H9 (cell line): ENCODE measurements at regions not wholly inside any gene's neighbourhood (a gene's known extent, or its start where the extent isn't known, plus 50 kb on each side); places are given as distances from the start of the nearest gene placed in this dataset.

Source experiments
- DNase-seq: peaks from one replicate; pipeline ENCODE4 v3.0.0-alpha.2; 2017
- H2AFZ ChIP-seq: one replicate; pipeline ENCODE4 v1.6.1; 2013; ENCODE audit warnings: mild to moderate bottlenecking, low read length, control low read depth, moderate library complexity
- H2AK5ac ChIP-seq: 2 replicates; pipeline ENCODE4 v1.6.1; 2013; ENCODE audit warnings: low read length, control low read depth, mixed read lengths; ENCODE audit not compliant: insufficient read length
- H2BK120ac ChIP-seq: one replicate; pipeline ENCODE4 v1.6.1; 2013; ENCODE audit warnings: low read depth, mild to moderate bottlenecking, low read length, control low read depth, inconsistent platforms; ENCODE audit not compliant: poor library complexity, severe bottlenecking
- H2BK12ac ChIP-seq: 2 replicates; pipeline ENCODE4 v1.6.1; 2013; ENCODE audit warnings: low read length, control low read depth, mixed read lengths, low read depth; ENCODE audit not compliant: insufficient read length
- H2BK15ac ChIP-seq: 2 replicates; pipeline ENCODE4 v1.6.1; 2013; ENCODE audit warnings: low read depth, low read length, control low read depth
- H2BK20ac ChIP-seq: one replicate; pipeline ENCODE4 v1.6.1; 2013; ENCODE audit warnings: low read depth, mild to moderate bottlenecking, low read length, control low read depth, inconsistent platforms; ENCODE audit not compliant: poor library complexity, severe bottlenecking
- H2BK5ac ChIP-seq: 2 replicates; pipeline ENCODE4 v1.6.1; 2013; ENCODE audit warnings: low read length, control low read depth, mixed read lengths; ENCODE audit not compliant: insufficient read length
- H3K14ac ChIP-seq: 2 replicates; pipeline ENCODE4 v1.6.1; 2013; ENCODE audit warnings: low read length, control low read depth; ENCODE audit not compliant: insufficient read depth
- H3K18ac ChIP-seq: 2 replicates; pipeline ENCODE4 v1.6.1; 2013; ENCODE audit warnings: low read depth, mild to moderate bottlenecking, mixed read lengths, low read length, control low read depth; ENCODE audit not compliant: insufficient read length
- H3K23ac ChIP-seq: 2 replicates; pipeline ENCODE4 v1.6.1; 2013; ENCODE audit warnings: low read length, control low read depth, mixed read lengths, low read depth; ENCODE audit not compliant: insufficient read length
- H3K23me2 ChIP-seq: 2 replicates; pipeline ENCODE4 v1.6.1; 2013; ENCODE audit warnings: low read depth, mild to moderate bottlenecking, mixed read lengths, low read length, control low read depth; ENCODE audit not compliant: insufficient read length, poor library complexity, severe bottlenecking
- H3K27ac ChIP-seq: 2 replicates; pipeline ENCODE4 v1.5.1; 2013; ENCODE audit warnings: low read length, control low read depth, mixed read lengths, low read depth; ENCODE audit not compliant: insufficient read length
- H3K27me3 ChIP-seq: 2 replicates; pipeline ENCODE4 v1.6.1; 2013; ENCODE audit warnings: low read length, control low read depth, inconsistent platforms; ENCODE audit not compliant: insufficient read depth
- H3K4ac ChIP-seq: 2 replicates; pipeline ENCODE4 v1.6.1; 2013; ENCODE audit warnings: low read depth, mild to moderate bottlenecking, control low read depth, inconsistent platforms, low read length, moderate library complexity
- H3K4me1 ChIP-seq: 2 replicates; pipeline ENCODE4 v1.6.1; 2013; ENCODE audit warnings: low read length, control low read depth, inconsistent platforms; ENCODE audit not compliant: insufficient read depth
- H3K4me2 ChIP-seq: 2 replicates; pipeline ENCODE4 v1.6.1; 2013; ENCODE audit warnings: low read length, control low read depth, mixed read lengths; ENCODE audit not compliant: insufficient read length, insufficient read depth
- H3K56ac ChIP-seq: 2 replicates; pipeline ENCODE4 v1.6.1; 2013; ENCODE audit warnings: low read depth, mild to moderate bottlenecking, mixed read lengths, low read length, control low read depth; ENCODE audit not compliant: insufficient read length
- H3K79me1 ChIP-seq: 2 replicates; pipeline ENCODE4 v1.6.1; 2013; ENCODE audit warnings: low read depth, mild to moderate bottlenecking, moderate library complexity, low read length, control low read depth, inconsistent platforms; ENCODE audit not compliant: insufficient read depth, poor library complexity, severe bottlenecking
- H3K79me2 ChIP-seq: 2 replicates; pipeline ENCODE4 v1.6.1; 2013; ENCODE audit warnings: low read length, control low read depth, inconsistent platforms; ENCODE audit not compliant: insufficient read depth
- H3K9ac ChIP-seq: 2 replicates; pipeline ENCODE4 v1.6.1; 2013; ENCODE audit warnings: low read length, control low read depth, mixed read lengths; ENCODE audit not compliant: insufficient read length; ENCODE audit errors: extremely low read depth
- H3K9me3 ChIP-seq: one replicate; pipeline ENCODE4 v1.6.1; 2013; ENCODE audit warnings: low read depth, low read length, inconsistent platforms; ENCODE audit not compliant: control insufficient read depth
- H3T11ph ChIP-seq: one replicate; pipeline ENCODE4 v1.6.1; 2013; ENCODE audit warnings: mild to moderate bottlenecking, low read length, control low read depth, inconsistent platforms
- H4K20me1 ChIP-seq: one replicate; pipeline ENCODE4 v1.6.1; 2013; ENCODE audit not compliant: control insufficient read depth, insufficient read length, insufficient read depth
- H4K5ac ChIP-seq: 2 replicates; pipeline ENCODE4 v1.6.1; 2013; ENCODE audit warnings: low read depth, mild to moderate bottlenecking, mixed read lengths, low read length, control low read depth; ENCODE audit not compliant: insufficient read length
- H4K8ac ChIP-seq: replicated peaks from 2 replicates; pipeline ENCODE4 v1.6.1; 2013; ENCODE audit warnings: low read length, control low read depth, mixed read lengths, low read depth; ENCODE audit not compliant: insufficient read length
- H4K91ac ChIP-seq: 2 replicates; pipeline ENCODE4 v1.6.1; 2013; ENCODE audit warnings: low read depth, mild to moderate bottlenecking, moderate library complexity, mixed read lengths, low read length, control low read depth; ENCODE audit not compliant: insufficient read length
- H3K27ac Mint-ChIP-seq, 3 experiments: 2 replicates in 2 of 3; 3 replicates in 1 of 3; pipeline ENCODE4 v1.8.0; 2020 to 2021; ENCODE audit warnings: mixed read lengths in 3 of 3, mild to moderate bottlenecking in 1 of 3, moderate library complexity in 1 of 3
- H3K27me3 Mint-ChIP-seq: 2 replicates; pipeline ENCODE4 v1.8.0; 2021; ENCODE audit warnings: low read depth, mild to moderate bottlenecking, moderate library complexity, mixed read lengths
- H3K36me3 Mint-ChIP-seq, 3 experiments: 2 replicates in 2 of 3; 3 replicates in 1 of 3; pipeline ENCODE4 v1.8.0; 2020 to 2021; ENCODE audit warnings: low read depth in 3 of 3, mixed read lengths in 3 of 3; ENCODE audit not compliant: insufficient read depth in 1 of 3
- H3K4me1 Mint-ChIP-seq, 2 experiments: 2 replicates each; pipeline ENCODE4 v1.8.0; 2020; ENCODE audit warnings: mixed read lengths in 2 of 2
- H3K4me3 Mint-ChIP-seq, 2 experiments: 2 replicates in 1 of 2; 3 replicates in 1 of 2; pipeline ENCODE4 v1.8.0; 2020 to 2021; ENCODE audit warnings: mild to moderate bottlenecking in 2 of 2, mixed read lengths in 2 of 2, moderate library complexity in 1 of 2
- H3K9me3 Mint-ChIP-seq, 2 experiments: 2 replicates in 1 of 2; 3 replicates in 1 of 2; pipeline ENCODE4 v1.8.0; 2020; ENCODE audit warnings: mild to moderate bottlenecking in 2 of 2, mixed read lengths in 2 of 2, moderate library complexity in 1 of 2
- WGBS: extraction: QIAGEN DNeasy Blood & Tissue Kit; methylation state at CpG from one replicate; pipeline ENCODE4 v1.1.7; 2013; ENCODE audit warnings: missing lambda C conversion rate, low lambda C conversion rate, mixed read lengths; ENCODE audit not compliant: insufficient read length; ENCODE audit errors: extremely low coverage; 5-methylcytosine and 5-hydroxymethylcytosine counted together
- TF ChIP-seq, protein P1 (sequence below): fragments of 200-600 bp; sonication (generic); conservative IDR thresholded peaks from 3 replicates; pipeline ENCODE4 v1.8.0; 2021; ENCODE audit warnings: antibody characterized with exemption, mild to moderate bottlenecking

DNA sequence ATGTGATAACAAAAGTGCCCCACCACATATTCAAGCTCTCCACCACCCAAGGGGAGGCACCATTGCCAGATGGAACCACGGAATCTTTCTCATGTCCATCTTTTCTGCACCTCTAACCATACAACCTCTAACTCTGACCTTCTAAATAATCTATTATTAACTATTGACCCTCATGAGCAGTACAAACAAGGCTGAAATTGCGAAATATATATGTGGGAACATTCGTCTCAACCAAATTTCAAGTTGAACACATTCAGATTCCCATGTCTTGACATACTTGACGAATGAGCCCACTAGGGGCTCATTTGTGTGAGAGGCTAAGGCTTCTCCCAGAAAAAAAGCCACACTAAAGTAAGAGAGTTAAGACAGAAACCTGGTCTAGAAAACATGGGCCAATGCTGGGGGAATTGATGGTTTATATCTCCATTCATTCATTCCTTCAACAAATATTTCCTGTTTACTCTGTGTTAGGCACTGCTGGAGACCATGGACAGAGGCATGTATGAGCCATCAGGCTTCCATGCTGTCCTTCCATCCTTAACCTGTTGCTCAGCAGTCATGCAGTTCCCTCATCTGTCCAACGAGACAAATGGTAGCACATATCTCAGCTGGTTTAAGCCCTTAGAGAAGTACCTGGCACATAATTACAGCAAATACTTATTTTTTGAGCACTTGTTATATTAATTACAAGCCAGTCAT lies 130.4 kb downstream of the ESM1 start:
- no peaks in the 10 kb centered on the region for H3K27me3 ChIP-seq
- no peak overlapping the region for H3K9ac ChIP-seq
- H3K4me1 Mint-ChIP-seq, result no peaks in the 10 kb centered on the region
- peaks cover 22 to 30% of the 10 kb centered on the region in 2 experiments for H3K9me3 Mint-ChIP-seq
- H2BK120ac ChIP-seq, result no peak overlapping the region
- peaks cover 7% of the 10 kb centered on the region for H3K9me3 ChIP-seq
- no peak overlapping the region for H3K4me2 ChIP-seq
- no peaks in the 10 kb centered on the region for H3K4me1 ChIP-seq
- no CpG with 5 or more reads among the region's 5 CpGs for WGBS
- H2BK20ac ChIP-seq, result no peak overlapping the region
- H2BK5ac ChIP-seq, result no peak overlapping the region
- no peak overlapping the region for H3K14ac ChIP-seq
- no peak overlapping the region for H4K5ac ChIP-seq
- H3K4me3 Mint-ChIP-seq, result no peak overlapping the region
- H3K79me2 ChIP-seq, result no peaks in the 10 kb centered on the region
- H3K79me1 ChIP-seq, result no peaks in the 10 kb centered on the region
- H3K18ac ChIP-seq, result no peak overlapping the region
- DNase-seq, result no peak
- H2AFZ ChIP-seq, result no peak overlapping the region
- no peak overlapping the region for H3K56ac ChIP-seq
- H4K8ac ChIP-seq, result no peak overlapping the region
- TF ChIP-seq, protein P1, sequence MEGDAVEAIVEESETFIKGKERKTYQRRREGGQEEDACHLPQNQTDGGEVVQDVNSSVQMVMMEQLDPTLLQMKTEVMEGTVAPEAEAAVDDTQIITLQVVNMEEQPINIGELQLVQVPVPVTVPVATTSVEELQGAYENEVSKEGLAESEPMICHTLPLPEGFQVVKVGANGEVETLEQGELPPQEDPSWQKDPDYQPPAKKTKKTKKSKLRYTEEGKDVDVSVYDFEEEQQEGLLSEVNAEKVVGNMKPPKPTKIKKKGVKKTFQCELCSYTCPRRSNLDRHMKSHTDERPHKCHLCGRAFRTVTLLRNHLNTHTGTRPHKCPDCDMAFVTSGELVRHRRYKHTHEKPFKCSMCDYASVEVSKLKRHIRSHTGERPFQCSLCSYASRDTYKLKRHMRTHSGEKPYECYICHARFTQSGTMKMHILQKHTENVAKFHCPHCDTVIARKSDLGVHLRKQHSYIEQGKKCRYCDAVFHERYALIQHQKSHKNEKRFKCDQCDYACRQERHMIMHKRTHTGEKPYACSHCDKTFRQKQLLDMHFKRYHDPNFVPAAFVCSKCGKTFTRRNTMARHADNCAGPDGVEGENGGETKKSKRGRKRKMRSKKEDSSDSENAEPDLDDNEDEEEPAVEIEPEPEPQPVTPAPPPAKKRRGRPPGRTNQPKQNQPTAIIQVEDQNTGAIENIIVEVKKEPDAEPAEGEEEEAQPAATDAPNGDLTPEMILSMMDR, result no peak
- H3K36me3 Mint-ChIP-seq, result peaks cover 0 to 8% (median 7%) of the 10 kb centered on the region in 3 experiments; a peak in 4 of 7 replicates
- H2AK5ac ChIP-seq, result no peak overlapping the region
- no peaks in the 10 kb centered on the region for H3K27me3 Mint-ChIP-seq
- no peaks in the 10 kb centered on the region for H3K23me2 ChIP-seq
- H3K27ac ChIP-seq, result no peak overlapping the region
- H4K91ac ChIP-seq, result no peak overlapping the region
- H3K4ac ChIP-seq, result no peak overlapping the region
- no peak overlapping the region for H3K23ac ChIP-seq
- H3K27ac Mint-ChIP-seq, result no peak overlapping the region; a peak in 1 of 7 replicates
- H3T11ph ChIP-seq, result no peak overlapping the region
- H4K20me1 ChIP-seq, result no peaks in the 10 kb centered on the region
- no peak overlapping the region for H2BK15ac ChIP-seq
- H2BK12ac ChIP-seq, result no peak overlapping the region
